ENCODE measurements at regions not wholly inside any gene's neighbourhood (a gene's known extent, or its start where the extent isn't known, plus 50 kb on each side); places are given as distances from the start of the nearest gene placed in this dataset.

GRCh38 chrY:12593532-12594216 lies 107.4 kb upstream of the USP9Y start:
- Histone ChIP-seq H3K27me3 (no peaks in the 10 kb centered on the region), H3K4me3 (no peak overlapping the region), H3K27ac (no peak overlapping the region), H3K9me3 (no peaks in the 10 kb centered on the region), H3K4me1 (no peaks in the 10 kb centered on the region), H3K36me3 (no peaks in the 10 kb centered on the region)
- TF ChIP-seq, protein P1, sequence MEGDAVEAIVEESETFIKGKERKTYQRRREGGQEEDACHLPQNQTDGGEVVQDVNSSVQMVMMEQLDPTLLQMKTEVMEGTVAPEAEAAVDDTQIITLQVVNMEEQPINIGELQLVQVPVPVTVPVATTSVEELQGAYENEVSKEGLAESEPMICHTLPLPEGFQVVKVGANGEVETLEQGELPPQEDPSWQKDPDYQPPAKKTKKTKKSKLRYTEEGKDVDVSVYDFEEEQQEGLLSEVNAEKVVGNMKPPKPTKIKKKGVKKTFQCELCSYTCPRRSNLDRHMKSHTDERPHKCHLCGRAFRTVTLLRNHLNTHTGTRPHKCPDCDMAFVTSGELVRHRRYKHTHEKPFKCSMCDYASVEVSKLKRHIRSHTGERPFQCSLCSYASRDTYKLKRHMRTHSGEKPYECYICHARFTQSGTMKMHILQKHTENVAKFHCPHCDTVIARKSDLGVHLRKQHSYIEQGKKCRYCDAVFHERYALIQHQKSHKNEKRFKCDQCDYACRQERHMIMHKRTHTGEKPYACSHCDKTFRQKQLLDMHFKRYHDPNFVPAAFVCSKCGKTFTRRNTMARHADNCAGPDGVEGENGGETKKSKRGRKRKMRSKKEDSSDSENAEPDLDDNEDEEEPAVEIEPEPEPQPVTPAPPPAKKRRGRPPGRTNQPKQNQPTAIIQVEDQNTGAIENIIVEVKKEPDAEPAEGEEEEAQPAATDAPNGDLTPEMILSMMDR (IDR thresholded peaks at IDR 0.05): no peak
- TF ChIP-seq POLR2AphosphoS5 (IDR thresholded peaks at IDR 0.05) (no peak), POLR2A (IDR thresholded peaks at IDR 0.05) (no peak), EP300 (IDR thresholded peaks at IDR 0.05) (no peak)
- DNase-seq (ENCODE audit: low spot score in 2 of 2): no peak
- WGBS: no CpG with 5 or more reads among the region's 5 CpGs

DNA sequence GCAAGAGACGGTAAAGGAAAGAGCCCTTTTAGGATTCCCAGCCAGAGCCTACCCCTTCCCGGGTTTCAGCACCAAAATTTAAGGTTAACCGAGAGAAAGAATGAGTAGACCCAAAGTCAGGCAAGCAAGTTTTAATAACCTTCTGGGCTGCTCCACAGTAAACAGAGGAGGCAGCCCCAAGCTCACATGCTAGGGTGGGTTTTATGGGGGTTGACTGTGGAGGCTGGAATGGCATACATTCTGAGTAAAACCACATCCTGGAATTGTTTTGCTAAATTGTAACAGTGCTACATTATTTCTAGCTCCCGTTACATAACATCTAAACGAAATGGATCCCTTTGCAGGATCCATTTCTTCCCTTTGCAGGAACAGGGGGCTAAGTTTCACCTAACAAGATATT lies 102.2 kb upstream of the USP9Y start:
- TF ChIP-seq, protein P1 (IDR thresholded peaks at IDR 0.05): no peak
- TF ChIP-seq POLR2A (IDR thresholded peaks at IDR 0.05) (no peak), POLR2AphosphoS5 (IDR thresholded peaks at IDR 0.05) (no peak), EP300 (IDR thresholded peaks at IDR 0.05) (no peak)

DNA sequence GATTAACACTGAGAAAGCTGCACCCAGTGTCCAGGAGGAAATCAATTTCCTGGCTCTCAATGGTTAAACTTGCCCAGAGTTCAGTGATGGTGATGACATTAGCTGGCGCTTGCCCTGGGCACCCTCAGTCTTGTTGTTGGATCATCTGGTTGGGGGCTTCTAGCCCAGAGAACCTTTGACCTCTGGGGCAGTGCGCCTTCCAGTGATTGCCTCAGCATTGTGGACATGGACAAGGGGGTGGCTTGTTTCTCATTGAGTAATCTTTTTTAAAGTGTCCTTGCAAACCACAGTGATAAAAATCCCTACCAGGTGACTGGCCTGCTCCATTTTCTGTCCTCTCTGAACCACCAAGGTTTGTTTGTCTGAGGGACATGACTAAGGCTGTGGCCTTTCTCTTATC lies 95.6 kb upstream of the USP9Y start:
- Histone ChIP-seq H3K4me3 (no peak overlapping the region), H3K4me1 (no peaks in the 10 kb centered on the region), H3K27ac (no peak overlapping the region), H3K27me3 (no peaks in the 10 kb centered on the region), H3K9me3 (no peaks in the 10 kb centered on the region), H3K36me3 (no peaks in the 10 kb centered on the region)
- no CpG with 5 or more reads among the region's 2 CpGs for WGBS
- no peak for TF ChIP-seq POLR2A (IDR thresholded peaks at IDR 0.05)
- TF ChIP-seq, protein P1 (IDR thresholded peaks at IDR 0.05): no peak
- no peak for TF ChIP-seq EP300 (IDR thresholded peaks at IDR 0.05)
- no peak for TF ChIP-seq POLR2AphosphoS5 (IDR thresholded peaks at IDR 0.05)
- no peak for DNase-seq (ENCODE audit: low spot score in 2 of 2)

More for the DNA sequence above, 102.2 kb upstream of the USP9Y start:
- no peaks in the 10 kb centered on the region for H3K36me3 ChIP-seq
- no peak overlapping the region for H3K4me3 ChIP-seq
- no CpG with 5 or more reads among the region's 5 CpGs for WGBS
- no peaks in the 10 kb centered on the region for H3K9me3 ChIP-seq
- no peak for DNase-seq (ENCODE audit: low spot score in 2 of 2)
- no peak overlapping the region for H3K27ac ChIP-seq
- no peaks in the 10 kb centered on the region for H3K4me1 ChIP-seq
- no peaks in the 10 kb centered on the region for H3K27me3 ChIP-seq

- Histone ChIP-seq H3K36me3 (no peaks in the 10 kb centered on the region), H3K4me3 (no peak overlapping the region), H3K27ac (no peak overlapping the region), H3K9me3 (no peaks in the 10 kb centered on the region), H3K4me1 (no peaks in the 10 kb centered on the region), H3K27me3 (no peaks in the 10 kb centered on the region)
- TF ChIP-seq, protein P1 (IDR thresholded peaks at IDR 0.05): no peak
- TF ChIP-seq POLR2AphosphoS5 (IDR thresholded peaks at IDR 0.05) (no peak), EP300 (IDR thresholded peaks at IDR 0.05) (no peak), POLR2A (IDR thresholded peaks at IDR 0.05) (no peak)
- no CpG with 5 or more reads among the region's 2 CpGs for WGBS
- DNase-seq (ENCODE audit: low spot score in 2 of 2): no peak
These were observed 90.2 kb upstream of the USP9Y start for GRCh38 chrY:12610861-12611260.

DNA sequence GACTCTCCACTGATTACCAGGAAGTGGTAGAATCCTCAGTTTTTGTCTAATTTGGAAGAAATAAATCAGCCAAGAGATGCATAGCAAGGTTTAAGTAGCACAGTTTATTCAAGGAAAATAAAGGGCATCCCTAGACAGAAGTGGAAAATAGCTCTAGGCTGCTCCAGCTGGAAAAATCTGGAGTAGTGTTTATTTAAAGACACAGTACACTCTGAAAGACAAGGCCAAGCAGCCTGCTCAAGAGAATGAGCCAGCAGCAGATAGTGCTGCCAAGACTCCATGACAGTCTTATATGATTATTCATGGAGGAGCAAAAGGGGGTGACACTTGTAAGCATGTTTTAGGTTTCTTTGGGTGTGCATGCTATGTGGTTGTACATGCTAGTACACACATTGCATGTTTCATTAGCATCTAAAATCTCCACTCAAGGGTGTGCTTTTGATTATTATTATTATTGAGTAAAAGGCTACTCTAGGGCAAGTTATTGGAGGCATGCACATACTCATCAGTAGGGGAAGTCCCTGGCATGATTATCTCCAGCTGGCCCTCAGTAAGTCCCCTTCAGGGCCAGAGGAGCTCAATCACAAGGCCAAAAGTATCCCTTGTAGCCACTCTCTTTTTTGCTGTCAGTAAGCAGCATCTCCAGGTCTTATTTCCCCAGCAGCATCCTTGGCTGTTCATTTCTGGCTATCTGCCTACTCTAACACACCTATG lies 85.1 kb upstream of the USP9Y start:
- no peaks in the 10 kb centered on the region for H3K9me3 ChIP-seq
- no peaks in the 10 kb centered on the region for H3K36me3 ChIP-seq
- H3K4me1 ChIP-seq: no peaks in the 10 kb centered on the region
- TF ChIP-seq, protein P1 (IDR thresholded peaks at IDR 0.05): no peak
- TF ChIP-seq POLR2AphosphoS5 (IDR thresholded peaks at IDR 0.05): no peak
- TF ChIP-seq EP300 (IDR thresholded peaks at IDR 0.05): no peak
- TF ChIP-seq POLR2A (IDR thresholded peaks at IDR 0.05): no peak
- no peak overlapping the region for H3K4me3 ChIP-seq
- no peaks in the 10 kb centered on the region for H3K27me3 ChIP-seq
- H3K27ac ChIP-seq: no peak overlapping the region
- no peak for DNase-seq (ENCODE audit: low spot score in 2 of 2)
